Prostate gland (tissue), 2 donors: ENCODE measurements at regions not wholly inside any gene's neighbourhood (a gene's known extent, or its start where the extent isn't known, plus 50 kb on each side); places are given as distances from the start of the nearest gene placed in this dataset.
"Not testable (repeated sequence)": the region's sequence is repeated elsewhere in the genome, so short reads cannot be mapped to it uniquely, and the experiment has no call there.

Experiments used
- POLR2AphosphoS5 ChIP-seq: sonication (generic); formaldehyde crosslinking; IDR thresholded peaks from one replicate; pipeline ENCODE4 v1.6.1; 2017; ENCODE audit warnings: antibody characterized with exemption
- TF ChIP-seq, protein P1 (sequence below), 4 experiments: fragments of 200-600 bp in 2 of 4; fragments of 450-650 bp in 2 of 4; sonication (generic) in 2 of 4; IDR thresholded peaks; 1 replicate in 3 of 4; 2 replicates in 1 of 4; pipeline ENCODE4 v1.5.1; 2016 to 2019; ENCODE audit warnings: antibody characterized with exemption in 4 of 4, mild to moderate bottlenecking in 2 of 4, moderate library complexity in 2 of 4

DNA sequence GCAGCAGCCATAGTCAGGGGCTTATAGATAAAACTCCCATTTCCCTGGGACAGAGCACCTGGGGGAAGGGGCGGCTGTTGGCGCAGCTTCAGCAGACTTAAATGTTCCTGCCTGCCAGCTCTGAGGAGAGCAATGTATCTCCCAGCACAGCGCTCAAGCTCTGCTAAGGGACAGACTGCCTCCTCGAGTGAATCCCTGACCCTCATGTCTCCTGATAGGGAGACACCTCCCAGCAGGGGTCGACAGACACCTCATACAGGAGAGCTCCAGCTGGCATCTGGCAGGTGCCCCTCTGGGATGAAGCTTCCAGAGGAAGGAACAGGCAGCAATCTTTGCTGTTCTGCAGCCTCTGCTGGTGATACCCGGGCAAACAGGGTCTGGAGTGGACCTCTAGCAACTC lies 189.3 kb upstream of the EGLN3 start:
- TF ChIP-seq, protein P1, sequence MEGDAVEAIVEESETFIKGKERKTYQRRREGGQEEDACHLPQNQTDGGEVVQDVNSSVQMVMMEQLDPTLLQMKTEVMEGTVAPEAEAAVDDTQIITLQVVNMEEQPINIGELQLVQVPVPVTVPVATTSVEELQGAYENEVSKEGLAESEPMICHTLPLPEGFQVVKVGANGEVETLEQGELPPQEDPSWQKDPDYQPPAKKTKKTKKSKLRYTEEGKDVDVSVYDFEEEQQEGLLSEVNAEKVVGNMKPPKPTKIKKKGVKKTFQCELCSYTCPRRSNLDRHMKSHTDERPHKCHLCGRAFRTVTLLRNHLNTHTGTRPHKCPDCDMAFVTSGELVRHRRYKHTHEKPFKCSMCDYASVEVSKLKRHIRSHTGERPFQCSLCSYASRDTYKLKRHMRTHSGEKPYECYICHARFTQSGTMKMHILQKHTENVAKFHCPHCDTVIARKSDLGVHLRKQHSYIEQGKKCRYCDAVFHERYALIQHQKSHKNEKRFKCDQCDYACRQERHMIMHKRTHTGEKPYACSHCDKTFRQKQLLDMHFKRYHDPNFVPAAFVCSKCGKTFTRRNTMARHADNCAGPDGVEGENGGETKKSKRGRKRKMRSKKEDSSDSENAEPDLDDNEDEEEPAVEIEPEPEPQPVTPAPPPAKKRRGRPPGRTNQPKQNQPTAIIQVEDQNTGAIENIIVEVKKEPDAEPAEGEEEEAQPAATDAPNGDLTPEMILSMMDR (IDR thresholded peaks at IDR 0.05): not testable (repeated sequence)
- TF ChIP-seq POLR2AphosphoS5: not testable (repeated sequence)
